Activated CD4-positive, alpha-beta T cell treated with anti-CD3 and anti-CD28 coated beads, Interleukin-2, amount 10 ng/mL, durations not matched to agents 7 days and 5 days (primary cell): ENCODE measurements at regions not wholly inside any gene's neighbourhood (a gene's known extent, or its start where the extent isn't known, plus 50 kb on each side); places are given as distances from the start of the nearest gene placed in this dataset.
"Not testable (repeated sequence)": the region's sequence is repeated elsewhere in the genome, so short reads cannot be mapped to it uniquely, and the experiment has no call there.

Source experiments
- CTCF ChIA-PET: fragments of 350-600 bp; sonication (Branson Sonifier 250); formaldehyde crosslinking; loops from one replicate; lab custom pipeline; 2021; ENCODE audit warnings: antibody characterized with exemption; lab: Charles Lee
- POLR2A ChIA-PET: fragments of 350-600 bp; sonication (Branson Sonifier 250); formaldehyde crosslinking; loops from one replicate; lab custom pipeline; 2021; ENCODE audit warnings: antibody characterized with exemption; lab: Charles Lee
- DNase-seq: peaks from one replicate; pipeline ENCODE4 v3.0.0-alpha.2; 2020
- H3K27ac Mint-ChIP-seq: one replicate; pipeline ENCODE4 v1.8.0; 2021; ENCODE audit warnings: mild to moderate bottlenecking, moderate library complexity, mixed read lengths
- H3K27me3 Mint-ChIP-seq: one replicate; pipeline ENCODE4 v1.8.0; 2021; ENCODE audit warnings: mixed read lengths
- H3K36me3 Mint-ChIP-seq: one replicate; pipeline ENCODE4 v1.8.0; 2021; ENCODE audit warnings: low read depth, mixed read lengths
- H3K4me1 Mint-ChIP-seq: one replicate; pipeline ENCODE4 v1.8.0; 2021; ENCODE audit warnings: mixed read lengths
- H3K4me3 Mint-ChIP-seq: one replicate; pipeline ENCODE4 v1.8.0; 2021; ENCODE audit warnings: mild to moderate bottlenecking, moderate library complexity, mixed read lengths
- H3K9me3 Mint-ChIP-seq: one replicate; pipeline ENCODE4 v1.8.0; 2021; ENCODE audit warnings: mixed read lengths

DNA sequence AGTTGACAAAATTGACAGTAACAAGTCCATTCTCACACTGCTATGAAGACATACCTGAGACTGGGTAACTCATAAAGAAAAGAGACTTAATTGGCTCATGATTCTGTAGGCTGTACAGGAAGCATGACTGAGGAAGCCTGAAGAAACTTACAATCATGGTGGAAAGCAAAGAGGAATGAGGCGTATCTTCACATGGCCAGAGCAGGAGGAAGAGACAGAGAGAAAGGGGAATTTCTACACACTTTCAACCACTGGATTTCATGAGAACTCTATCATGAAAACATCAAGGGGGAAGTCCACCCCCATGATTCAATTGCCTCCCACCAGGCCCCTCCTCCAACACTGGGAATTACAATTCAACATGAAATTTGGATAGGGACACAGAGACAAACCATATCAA lies 758.4 kb upstream of the SLITRK1 start:
- POLR2A ChIA-PET = no interaction called here
- DNase-seq = no peak
- Mint-ChIP-seq H3K36me3 (no peaks in the 10 kb centered on the region), H3K27me3 (no peaks in the 10 kb centered on the region), H3K9me3 (no peaks in the 10 kb centered on the region), H3K27ac (no peak overlapping the region), H3K4me3 (no peak overlapping the region), H3K4me1 (no peaks in the 10 kb centered on the region)
- CTCF ChIA-PET = interaction anchor here (0.6 kb wide), 1 partner anchor 1571 kb away, joined by 3 read pairs; no protein-coding TSS in a partner anchor

DNA sequence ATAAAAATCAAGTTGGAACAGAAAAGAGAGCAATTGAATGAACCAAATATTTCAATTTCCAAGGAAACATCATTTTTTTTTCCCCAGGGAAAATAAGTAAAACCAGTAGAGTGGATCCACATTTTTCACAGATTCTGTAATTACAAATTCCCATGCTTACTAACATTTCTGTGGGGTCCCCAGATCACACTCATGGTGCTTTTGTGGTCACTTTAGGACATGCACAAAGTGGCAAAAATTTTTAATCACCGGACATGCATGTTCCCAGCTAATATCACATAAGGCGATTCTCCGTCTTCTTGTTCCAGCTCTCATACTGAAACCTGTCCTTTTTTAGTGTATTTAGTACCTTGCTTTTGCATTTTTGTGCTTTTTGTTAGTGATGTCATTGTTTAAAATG lies 748.2 kb upstream of the SLITRK1 start:
- DNase-seq = no peak
- no peaks in the 10 kb centered on the region for H3K9me3 Mint-ChIP-seq
- no peak overlapping the region for H3K27ac Mint-ChIP-seq
- no peak overlapping the region for H3K4me3 Mint-ChIP-seq
- no peaks in the 10 kb centered on the region for H3K36me3 Mint-ChIP-seq
- H3K27me3 Mint-ChIP-seq = no peaks in the 10 kb centered on the region
- ChIA-PET POLR2A (no interaction called here), CTCF (no interaction called here)
- H3K4me1 Mint-ChIP-seq = no peaks in the 10 kb centered on the region

DNA sequence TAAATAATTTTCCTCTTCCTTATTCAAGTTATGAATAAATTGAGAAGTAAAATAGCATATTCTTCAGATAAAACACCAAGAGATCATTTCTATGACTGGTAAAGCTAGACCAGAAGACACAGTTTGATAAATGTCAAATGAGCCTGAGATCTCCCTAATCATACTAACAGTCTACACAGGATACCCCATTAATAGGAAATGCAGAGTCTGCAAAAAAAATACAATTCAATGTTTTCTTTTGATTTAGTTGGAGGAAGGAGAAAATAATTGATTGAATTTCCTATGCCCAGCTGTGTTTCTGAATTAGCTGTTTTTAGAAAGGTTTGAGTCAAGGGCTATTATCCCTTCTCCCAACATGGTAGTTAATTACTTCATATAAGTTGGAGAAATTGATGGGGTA lies 734.6 kb upstream of the SLITRK1 start:
- DNase-seq = no peak
- ChIA-PET POLR2A (no interaction called here), CTCF (no interaction called here)
- no peaks in the 10 kb centered on the region for H3K4me1 Mint-ChIP-seq
- H3K27ac Mint-ChIP-seq = no peak overlapping the region
- H3K36me3 Mint-ChIP-seq = no peaks in the 10 kb centered on the region
- peaks cover 2% of the 10 kb centered on the region for H3K9me3 Mint-ChIP-seq
- no peaks in the 10 kb centered on the region for H3K27me3 Mint-ChIP-seq
- no peak overlapping the region for H3K4me3 Mint-ChIP-seq

DNA sequence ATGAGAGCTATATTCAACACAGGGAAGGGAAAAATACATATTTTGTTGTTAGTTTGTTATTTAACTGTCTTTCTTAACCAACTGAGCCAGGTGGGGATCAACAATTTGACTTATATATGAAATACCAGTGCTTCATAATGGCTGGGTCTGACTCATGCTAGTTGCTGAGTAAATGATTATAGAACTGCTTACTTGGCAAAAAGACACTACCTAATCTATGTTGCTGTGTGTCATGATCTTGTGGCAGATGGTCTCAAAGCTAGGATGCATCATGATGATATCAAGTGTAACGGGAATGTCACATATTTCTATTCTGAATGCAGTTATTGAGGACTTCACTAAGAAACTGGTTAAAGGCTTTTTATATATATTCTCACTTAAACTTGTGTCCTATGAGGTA lies 727.4 kb upstream of the SLITRK1 start:
- Mint-ChIP-seq H3K4me1 (no peaks in the 10 kb centered on the region), H3K9me3 (no peaks in the 10 kb centered on the region), H3K27ac (no peak overlapping the region), H3K4me3 (no peak overlapping the region), H3K36me3 (no peaks in the 10 kb centered on the region), H3K27me3 (no peaks in the 10 kb centered on the region)
- POLR2A ChIA-PET = no interaction called here
- CTCF ChIA-PET = no interaction called here
- DNase-seq = no peak

DNA sequence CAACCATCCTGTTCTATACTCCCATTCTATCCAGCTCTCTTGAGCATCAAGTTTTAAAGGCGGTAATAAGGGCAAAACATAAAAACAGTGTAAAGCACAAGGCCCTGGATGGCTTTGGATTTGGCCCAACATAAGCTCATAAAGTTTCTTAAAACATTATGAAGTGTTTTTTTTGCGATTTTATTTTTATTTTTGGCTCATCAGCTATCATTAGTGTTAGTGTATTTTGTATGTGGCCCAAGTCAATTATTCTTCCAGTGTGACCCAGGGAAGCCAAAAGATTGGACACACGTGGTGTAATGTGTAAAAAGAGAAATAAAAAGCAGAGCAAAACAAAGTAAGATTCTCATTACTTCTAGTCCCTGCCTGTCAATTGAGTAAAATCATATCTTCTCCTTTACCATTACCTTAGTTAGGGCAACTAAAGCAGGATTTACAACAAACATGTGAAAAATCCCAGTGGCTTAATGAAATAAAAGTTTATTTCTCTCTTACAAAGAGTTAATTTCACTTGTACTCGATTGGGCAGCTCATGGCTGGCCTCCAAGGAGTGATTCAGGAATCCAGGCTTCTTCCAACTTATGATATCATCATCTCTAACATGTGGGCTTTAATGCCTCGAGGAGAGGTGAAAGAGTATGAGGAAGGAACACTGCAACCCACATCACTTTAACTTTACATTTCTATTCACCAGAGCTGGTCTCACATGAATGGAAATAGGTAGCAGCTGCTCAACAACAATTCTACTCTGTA lies 725.2 kb upstream of the SLITRK1 start:
- no peaks in the 10 kb centered on the region for H3K9me3 Mint-ChIP-seq
- CTCF ChIA-PET = no interaction called here
- POLR2A ChIA-PET = no interaction called here

DNA sequence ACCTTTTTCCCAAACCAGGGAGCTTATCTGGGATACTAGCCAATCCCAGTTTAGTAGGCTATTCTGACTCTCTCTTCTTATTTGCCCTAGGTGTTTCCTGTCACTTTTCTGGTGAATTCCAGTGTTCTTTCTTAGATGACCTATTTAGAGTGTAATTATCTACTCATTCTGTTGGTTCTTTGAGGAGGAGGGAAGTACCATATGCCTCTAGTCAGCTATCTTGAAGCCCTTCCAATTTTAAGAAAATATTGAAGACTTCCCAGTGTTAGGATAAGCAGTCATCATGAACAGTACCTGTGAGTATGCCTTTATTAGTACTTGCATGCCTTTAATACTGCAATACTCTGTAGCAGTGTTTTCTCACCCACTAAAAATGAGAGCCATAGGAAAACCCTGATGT lies 724.3 kb upstream of the SLITRK1 start:
- H3K4me1 Mint-ChIP-seq = no peaks in the 10 kb centered on the region
- no peak overlapping the region for H3K4me3 Mint-ChIP-seq
- H3K27me3 Mint-ChIP-seq = no peaks in the 10 kb centered on the region
- DNase-seq = no peak
- H3K9me3 Mint-ChIP-seq = no peaks in the 10 kb centered on the region
- ChIA-PET CTCF (no interaction called here), POLR2A (no interaction called here)
- H3K36me3 Mint-ChIP-seq = no peaks in the 10 kb centered on the region
- no peak overlapping the region for H3K27ac Mint-ChIP-seq

More for the DNA sequence above, 725.2 kb upstream of the SLITRK1 start:
- Mint-ChIP-seq H3K27me3 (no peaks in the 10 kb centered on the region), H3K4me1 (no peaks in the 10 kb centered on the region), H3K36me3 (no peaks in the 10 kb centered on the region), H3K27ac (no peak overlapping the region), H3K4me3 (no peak overlapping the region)
- DNase-seq = no peak

DNA sequence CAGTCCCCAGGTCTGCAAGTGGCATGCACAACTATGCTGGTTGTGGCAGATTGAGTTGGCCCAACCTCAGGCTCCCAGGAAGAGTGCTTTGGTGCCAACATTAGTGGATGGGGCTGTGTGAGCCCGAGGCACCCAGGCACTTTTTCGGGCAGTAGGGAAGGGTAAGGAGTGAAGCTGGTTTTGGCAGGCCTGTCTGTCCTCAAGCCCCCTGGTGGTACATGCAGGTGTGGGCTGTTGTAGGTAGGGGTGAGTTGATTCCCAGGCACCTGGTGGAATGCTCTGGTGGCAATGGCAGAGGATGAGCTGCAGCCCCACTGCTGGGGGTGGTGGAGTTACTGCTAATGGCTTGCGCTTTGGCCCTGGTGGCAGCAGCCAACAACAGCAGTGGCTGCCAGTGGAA lies 723.7 kb upstream of the SLITRK1 start:
- Mint-ChIP-seq H3K27me3 (no peaks in the 10 kb centered on the region), H3K27ac (no peak overlapping the region), H3K4me3 (no peak overlapping the region), H3K36me3 (no peaks in the 10 kb centered on the region), H3K9me3 (no peaks in the 10 kb centered on the region), H3K4me1 (no peaks in the 10 kb centered on the region)
- no peak for DNase-seq
- ChIA-PET CTCF (no interaction called here), POLR2A (no interaction called here)

DNA sequence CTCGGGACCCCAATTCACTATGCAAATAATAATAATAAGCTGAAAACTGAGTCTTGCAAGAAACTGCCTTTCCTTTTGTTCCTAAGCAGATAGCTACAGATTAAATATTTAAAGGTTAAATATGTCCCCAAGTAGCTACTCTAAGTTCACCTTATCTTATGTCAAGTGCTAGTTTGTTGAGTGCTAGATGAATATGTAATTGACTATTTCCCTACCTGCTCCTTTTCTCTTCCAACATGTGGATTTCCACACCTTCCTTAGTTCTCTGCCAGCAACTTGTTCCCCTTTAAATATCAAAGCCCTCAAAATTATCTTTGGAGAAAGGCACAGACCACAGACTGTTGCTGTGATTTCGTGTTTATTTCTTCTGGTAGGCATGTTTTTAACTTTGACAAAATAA lies 709.2 kb upstream of the SLITRK1 start:
- DNase-seq = no peak
- Mint-ChIP-seq H3K9me3 (no peaks in the 10 kb centered on the region), H3K27me3 (no peaks in the 10 kb centered on the region), H3K4me3 (no peak overlapping the region), H3K27ac (no peak overlapping the region), H3K36me3 (no peaks in the 10 kb centered on the region), H3K4me1 (no peaks in the 10 kb centered on the region)
- POLR2A ChIA-PET = no interaction called here
- CTCF ChIA-PET = no interaction called here

DNA sequence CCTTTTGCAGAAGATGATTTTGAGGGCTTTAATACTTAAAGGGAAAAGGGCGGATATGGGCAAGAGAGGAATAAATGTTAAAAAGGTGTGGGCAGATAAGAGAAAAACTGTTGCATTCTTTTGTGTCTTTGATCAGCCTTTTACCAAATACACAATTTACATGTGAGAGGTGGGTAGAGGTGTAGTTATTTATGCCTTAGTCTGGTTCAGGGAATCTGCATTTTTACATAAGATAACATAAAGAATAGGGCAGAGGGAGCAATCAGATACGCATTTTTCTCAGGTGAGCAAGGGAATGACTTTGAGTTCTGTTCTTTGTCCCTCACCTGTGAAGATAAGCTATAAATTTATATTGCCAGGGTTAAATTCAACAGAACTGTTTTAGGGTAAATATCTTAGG lies 708.4 kb upstream of the SLITRK1 start:
- no peak for DNase-seq
- no peaks in the 10 kb centered on the region for H3K9me3 Mint-ChIP-seq
- H3K27me3 Mint-ChIP-seq = no peaks in the 10 kb centered on the region
- no peaks in the 10 kb centered on the region for H3K36me3 Mint-ChIP-seq
- ChIA-PET CTCF (no interaction called here), POLR2A (no interaction called here)
- H3K4me1 Mint-ChIP-seq = no peaks in the 10 kb centered on the region
- H3K4me3 Mint-ChIP-seq = no peak overlapping the region
- no peak overlapping the region for H3K27ac Mint-ChIP-seq

DNA sequence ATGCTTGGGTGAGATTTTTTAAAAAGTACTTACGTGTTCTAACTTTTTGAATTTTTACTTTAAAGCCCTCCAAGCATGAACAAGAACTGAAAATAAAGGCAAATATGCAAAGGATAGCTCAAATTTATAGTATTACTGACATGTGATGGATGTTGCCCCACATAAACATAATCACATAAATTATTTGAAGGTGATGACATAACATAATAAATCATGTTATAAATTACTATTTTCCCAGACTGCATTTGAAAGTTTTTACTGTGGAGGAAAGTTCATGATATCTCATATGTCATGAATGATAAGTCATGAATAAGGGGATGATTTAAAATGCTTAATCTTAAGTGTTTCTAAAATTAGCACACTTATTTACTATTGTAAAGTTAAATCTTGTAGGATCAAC lies 705.7 kb upstream of the SLITRK1 start:
- Mint-ChIP-seq H3K27ac (no peak overlapping the region), H3K27me3 (no peaks in the 10 kb centered on the region), H3K4me3 (no peak overlapping the region), H3K4me1 (no peaks in the 10 kb centered on the region), H3K36me3 (no peaks in the 10 kb centered on the region), H3K9me3 (no peaks in the 10 kb centered on the region)
- CTCF ChIA-PET = no interaction called here
- POLR2A ChIA-PET = no interaction called here
- DNase-seq = no peak

DNA sequence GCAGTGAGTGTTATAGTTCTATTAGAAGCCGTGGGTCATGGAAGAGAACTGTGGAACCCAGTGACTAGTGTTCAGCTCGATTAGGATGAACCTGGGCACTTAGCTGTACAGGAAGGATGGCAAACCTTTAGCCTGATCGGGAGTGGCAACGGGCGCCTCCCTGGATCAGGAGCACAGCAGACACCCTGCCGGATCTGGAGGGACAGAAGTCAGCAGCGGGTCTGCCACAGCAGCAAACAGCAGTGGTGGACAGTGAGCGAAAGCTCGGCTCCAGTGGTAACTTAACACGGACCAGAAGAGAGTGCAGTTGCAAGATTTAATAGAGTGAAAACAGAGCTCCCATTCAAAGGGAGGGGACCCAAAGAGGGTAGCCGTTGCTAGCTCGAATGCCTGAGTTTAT lies 697.6 kb upstream of the SLITRK1 start:
- H3K27ac Mint-ChIP-seq, CTCF ChIA-PET, H3K27me3 Mint-ChIP-seq, H3K4me3 Mint-ChIP-seq, DNase-seq, H3K36me3 Mint-ChIP-seq, H3K4me1 Mint-ChIP-seq, H3K9me3 Mint-ChIP-seq, POLR2A ChIA-PET: not testable (repeated sequence)

DNA sequence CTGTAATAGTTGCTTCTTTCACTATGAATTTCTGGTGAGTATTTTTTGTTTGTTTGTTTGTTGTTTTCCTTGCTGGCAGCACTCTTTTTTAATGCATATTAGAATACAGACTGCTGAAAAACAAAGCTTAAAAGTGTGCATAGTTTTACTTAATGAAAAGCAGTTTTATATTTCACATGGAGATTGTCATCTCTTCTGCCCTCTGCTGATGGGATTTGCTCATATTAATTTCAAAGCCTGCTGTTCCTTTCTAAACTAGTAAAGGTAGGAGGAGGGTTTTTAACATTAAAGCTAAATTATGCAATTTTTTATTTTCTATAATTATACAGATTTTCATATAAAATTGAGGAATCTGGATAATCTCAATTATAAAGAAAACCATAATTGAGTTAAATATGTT lies 692.6 kb upstream of the SLITRK1 start:
- ChIA-PET CTCF (no interaction called here), POLR2A (no interaction called here)
- Mint-ChIP-seq H3K4me1 (no peaks in the 10 kb centered on the region), H3K27me3 (no peaks in the 10 kb centered on the region), H3K27ac (no peak overlapping the region), H3K36me3 (no peaks in the 10 kb centered on the region), H3K4me3 (no peak overlapping the region), H3K9me3 (no peaks in the 10 kb centered on the region)
- DNase-seq = no peak

DNA sequence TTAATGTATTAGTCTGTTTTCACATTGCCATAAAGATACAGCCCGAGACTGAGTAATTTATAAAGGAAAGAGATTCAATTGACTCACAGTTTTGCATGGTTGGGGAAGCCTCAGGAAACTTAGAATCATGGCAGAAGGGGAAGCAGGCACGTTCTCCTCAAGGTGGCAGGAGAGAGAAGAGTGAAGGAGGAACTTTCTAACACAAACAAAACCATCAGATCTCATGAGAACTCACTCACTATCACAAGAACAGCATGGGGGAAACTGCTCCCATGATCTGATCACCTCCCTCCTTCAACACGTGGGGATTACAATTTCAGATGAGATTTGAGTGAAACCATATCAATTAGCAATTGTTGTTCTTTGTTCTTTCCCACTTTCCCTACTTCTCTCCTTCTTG lies 689.0 kb upstream of the SLITRK1 start:
- no peaks in the 10 kb centered on the region for H3K9me3 Mint-ChIP-seq
- ChIA-PET CTCF (no interaction called here), POLR2A (no interaction called here)
- no peak for DNase-seq
- no peaks in the 10 kb centered on the region for H3K4me1 Mint-ChIP-seq
- H3K27ac Mint-ChIP-seq = no peak overlapping the region
- no peak overlapping the region for H3K4me3 Mint-ChIP-seq
- no peaks in the 10 kb centered on the region for H3K36me3 Mint-ChIP-seq
- H3K27me3 Mint-ChIP-seq = no peaks in the 10 kb centered on the region

DNA sequence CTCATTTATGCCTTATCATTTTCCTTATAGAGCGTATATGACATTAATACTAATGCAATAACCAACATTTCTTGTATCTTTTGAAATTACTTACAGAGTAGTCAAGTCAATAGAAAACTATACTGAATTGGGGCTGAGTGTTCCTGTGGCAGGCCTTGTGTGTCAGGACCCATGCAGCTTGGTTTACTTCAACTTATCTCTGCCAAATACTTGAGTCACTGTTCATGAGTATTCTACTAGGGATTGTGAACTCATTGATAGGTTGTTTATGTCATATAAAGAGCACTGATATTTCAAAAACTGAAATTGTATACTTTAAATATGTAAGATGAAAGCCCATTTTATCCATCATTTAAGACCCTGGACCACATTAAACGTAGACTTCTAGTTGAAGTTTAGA lies 688.6 kb upstream of the SLITRK1 start:
- Mint-ChIP-seq H3K36me3 (no peaks in the 10 kb centered on the region), H3K4me1 (no peaks in the 10 kb centered on the region), H3K9me3 (no peaks in the 10 kb centered on the region), H3K27ac (no peak overlapping the region), H3K27me3 (no peaks in the 10 kb centered on the region), H3K4me3 (no peak overlapping the region)
- ChIA-PET POLR2A (no interaction called here), CTCF (no interaction called here)
- DNase-seq = no peak
